ENCODE measurements at regions not wholly inside any gene's neighbourhood (a gene's known extent, or its start where the extent isn't known, plus 50 kb on each side); places are given as distances from the start of the nearest gene placed in this dataset.

DNA sequence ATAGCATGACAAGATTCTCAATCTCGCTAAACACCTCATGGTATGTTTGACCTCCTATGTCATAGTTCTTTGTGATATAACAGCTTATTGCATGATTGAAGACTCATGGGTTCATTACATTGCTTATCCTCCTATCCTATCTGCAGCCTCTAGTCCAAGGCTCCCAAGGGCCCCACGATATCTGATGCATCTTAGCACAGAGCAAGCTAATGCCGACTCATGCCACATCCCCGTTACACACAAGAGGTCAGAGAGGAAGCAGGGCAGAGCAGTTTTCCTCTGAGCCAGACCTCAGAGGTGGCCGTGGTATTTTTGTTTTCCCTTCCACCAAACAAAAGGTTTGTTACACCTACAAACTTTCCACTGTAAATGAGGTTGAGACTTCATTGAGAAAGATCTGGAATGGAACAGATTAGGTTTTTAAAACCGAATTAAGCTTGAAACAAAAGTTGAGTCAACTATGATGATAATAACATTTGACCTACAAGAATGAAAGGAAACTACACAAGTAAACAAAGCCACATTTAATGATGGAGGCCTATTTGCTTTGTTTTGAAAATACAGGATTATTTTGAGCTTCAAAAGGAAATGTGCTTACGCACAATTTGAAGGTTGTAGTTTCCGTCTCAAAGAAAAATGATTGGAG lies 133.9 kb upstream of the MYLIP start:
- DNase-seq (ENCODE audit: low read depth in 2 of 2) = no peak

DNA sequence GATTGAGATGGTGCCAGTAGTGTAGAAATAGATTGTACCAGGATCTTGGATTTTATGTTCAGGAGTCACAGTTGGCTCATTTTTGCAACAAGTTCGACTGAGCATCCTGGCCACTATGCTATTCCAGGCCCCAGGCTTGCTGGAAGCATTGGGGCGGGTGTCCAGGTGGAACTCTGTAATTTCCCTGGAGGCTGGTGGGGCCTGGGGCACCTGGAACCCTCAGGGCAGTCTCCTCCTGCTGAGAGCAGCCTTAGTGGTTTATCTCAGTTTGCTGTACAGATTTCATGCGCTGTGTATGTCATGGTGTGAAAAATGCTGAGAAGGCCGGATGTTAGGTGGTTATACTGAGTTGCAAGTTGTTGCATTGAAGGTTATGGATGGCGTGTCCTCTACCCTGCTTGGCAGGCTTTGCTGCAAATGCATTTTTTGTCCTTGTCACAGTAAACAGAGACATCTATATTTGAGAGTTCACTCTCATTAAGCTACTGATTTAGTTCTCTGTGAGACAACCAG lies 135.1 kb upstream of the MYLIP start:
- DNase-seq (ENCODE audit: low read depth in 2 of 2) = no peak

DNA sequence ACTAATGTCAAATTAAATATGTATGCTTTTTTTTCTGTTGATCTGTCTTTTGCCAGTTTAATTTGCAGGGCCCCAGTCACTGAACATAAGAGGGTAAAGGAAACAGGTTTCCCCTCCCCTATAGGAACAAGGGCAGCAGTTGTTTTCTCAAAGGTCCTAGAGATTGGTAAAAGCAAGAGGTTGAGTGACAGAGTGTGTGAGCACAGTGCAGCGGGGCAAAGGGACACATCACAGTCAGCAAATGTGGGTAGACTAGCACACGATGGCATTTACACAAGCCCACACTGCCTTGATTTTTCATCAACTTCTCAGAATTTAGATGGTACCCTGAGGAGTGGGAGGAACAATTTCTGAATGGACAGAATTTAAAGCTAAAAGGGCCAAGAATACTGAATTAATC lies 138.7 kb upstream of the MYLIP start:
- no peak for DNase-seq (ENCODE audit: low read depth in 2 of 2)

DNA sequence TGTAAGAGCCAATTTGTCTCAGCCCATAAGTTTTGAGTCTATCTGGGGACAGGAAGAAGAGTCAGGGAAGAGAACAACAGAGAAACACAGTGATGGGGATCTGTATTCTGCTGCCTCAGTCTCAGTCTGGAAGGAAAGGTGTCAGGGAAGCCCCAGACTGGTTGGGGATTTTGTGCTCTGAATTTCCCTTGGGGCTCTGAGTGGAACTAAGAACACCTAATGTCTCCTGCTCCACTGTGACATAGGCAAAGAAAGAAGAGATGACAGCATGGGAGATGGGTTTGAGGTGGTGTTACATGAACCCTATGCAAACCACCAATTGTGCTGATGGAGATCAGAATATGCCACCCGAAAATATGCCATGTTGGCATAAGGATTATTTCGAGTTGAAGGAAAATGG lies 139.5 kb upstream of the MYLIP start:
- DNase-seq (ENCODE audit: low read depth in 2 of 2) = no peak

DNA sequence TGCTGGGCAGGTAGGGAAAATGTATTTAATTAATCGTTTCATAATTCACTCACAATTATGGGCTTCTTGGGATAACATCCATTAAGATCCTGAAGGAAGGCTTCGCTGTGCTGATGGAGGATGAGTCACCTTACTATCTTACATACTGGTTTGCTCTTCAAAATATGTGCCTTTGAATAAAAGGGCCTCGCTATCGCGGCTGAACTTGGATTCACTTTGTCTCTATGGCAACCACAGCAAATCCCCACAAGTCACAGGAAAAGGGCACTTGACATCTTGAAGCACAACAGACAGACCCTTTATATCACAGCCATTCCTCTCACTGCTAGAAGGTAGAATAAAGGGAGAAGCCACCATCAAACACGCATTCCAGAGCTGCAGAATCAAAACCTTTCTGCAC lies 141.3 kb upstream of the MYLIP start:
- DNase-seq (ENCODE audit: low read depth in 2 of 2) = no peak

DNA sequence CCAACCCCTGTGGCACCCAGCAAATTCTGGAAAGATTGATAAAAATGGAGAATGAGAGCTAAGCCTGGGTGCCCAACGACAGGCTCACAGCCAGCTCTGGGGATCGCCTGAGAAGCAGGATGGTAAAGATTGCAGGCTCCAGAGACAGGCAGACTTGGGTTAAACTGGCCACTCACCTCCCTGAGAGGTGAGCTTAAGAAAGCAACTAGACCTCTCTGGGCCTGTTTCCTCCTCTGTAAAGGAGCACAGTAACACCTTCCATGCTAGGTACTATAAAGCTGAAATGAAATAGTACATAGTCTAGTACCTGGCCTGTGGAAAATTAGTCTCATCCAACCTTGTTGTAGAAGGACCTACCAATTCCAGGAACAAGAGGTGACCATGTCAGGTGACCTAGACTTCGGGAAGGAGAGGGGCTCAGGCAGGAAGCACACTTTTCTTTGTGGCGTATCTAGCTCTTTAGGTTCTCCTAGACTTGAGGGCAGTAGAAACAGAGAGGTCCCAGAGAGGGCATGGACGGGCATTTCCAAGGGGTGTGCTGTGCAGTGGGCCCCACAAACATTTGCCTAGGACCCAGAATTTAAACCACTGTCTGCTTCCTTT lies 142.8 kb upstream of the MYLIP start:
- DNase-seq (ENCODE audit: low read depth in 2 of 2) = no peak

DNA sequence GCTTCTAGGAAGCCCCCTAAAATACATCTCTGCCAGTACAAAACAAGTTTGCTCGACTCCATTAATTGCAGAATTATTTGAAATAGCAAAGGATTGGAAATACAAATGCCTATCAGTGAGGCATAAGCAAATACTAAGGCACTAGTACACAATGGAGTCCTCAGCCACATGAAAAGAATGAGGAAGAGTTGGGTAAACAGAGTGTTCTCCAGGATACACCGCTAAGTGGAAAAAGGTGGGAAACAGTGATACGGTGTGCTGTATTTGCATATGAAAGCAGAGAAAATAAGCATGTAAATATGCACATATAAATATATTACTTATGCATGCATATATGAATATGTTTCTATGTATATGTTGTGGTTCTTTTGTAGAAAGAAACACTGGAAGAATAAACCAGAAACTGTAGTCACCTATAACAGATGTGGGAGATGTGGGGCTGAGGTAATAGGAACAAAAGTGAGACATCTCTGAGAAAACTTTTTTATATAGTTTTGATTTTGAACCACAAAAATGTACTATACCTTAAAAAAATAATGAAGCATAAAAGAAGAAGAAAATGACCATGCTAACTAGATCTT lies 143.4 kb upstream of the MYLIP start:
- no peak for DNase-seq (ENCODE audit: low read depth in 2 of 2)

DNA sequence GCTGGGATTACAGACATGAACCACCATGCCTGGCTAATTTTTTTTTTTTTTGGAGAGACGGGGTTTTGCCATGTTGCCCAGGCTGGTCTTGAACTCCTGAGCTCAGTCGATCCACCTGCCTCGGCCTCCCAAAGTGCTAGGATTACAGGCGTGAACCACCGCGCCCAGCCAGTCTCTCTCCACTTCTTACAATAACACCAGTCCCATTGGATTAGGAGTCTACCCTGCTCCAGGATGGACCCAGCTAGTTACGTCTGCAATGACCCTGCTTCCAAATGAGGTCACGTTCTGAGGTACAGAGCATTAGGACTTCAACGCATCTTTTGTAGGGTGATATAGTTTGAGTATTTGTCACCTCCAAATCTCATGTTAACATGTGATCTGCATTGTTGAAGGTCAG lies 146.9 kb upstream of the MYLIP start:
- DNase-seq (ENCODE audit: low read depth in 2 of 2) = no peak

DNA sequence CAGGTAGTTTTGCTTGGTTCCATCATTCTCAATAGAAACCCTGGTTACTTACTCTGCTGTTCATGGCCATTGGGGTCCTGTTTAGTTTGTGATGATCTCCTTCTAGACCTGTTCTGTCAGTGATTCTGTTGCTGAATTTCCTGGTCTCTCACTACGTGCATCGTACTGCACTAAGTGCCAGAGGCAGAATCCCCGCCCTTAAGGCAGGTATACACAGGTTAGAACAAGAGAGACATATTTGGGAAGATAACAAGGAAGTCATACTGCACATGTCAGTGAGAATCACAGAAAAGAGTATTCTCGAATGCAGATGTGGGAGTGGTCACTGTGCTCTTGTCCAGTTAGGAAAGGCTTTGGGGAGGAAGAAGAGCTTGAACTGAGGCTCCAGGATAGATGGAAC lies 148.1 kb upstream of the MYLIP start:
- no peak for DNase-seq (ENCODE audit: low read depth in 2 of 2)

DNA sequence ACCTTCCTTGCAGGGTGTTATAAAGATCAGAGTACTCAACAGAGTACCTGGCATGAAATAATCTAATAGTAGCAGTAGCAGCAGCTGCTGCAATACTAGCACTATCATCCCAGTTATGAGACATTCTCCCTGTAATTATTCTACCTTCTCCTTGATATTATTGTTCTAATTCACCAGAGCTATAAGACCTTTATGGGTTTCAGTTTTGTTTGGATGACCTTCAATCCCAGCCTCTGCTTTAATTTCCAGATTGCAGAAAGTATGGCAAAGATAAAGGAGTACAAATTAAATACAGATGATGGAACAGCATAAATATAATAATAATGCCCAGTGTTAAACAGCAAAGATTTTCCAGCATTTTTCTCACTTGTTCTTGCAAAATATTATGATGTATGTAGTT lies 150.5 kb upstream of the MYLIP start:
- DNase-seq (ENCODE audit: low read depth in 2 of 2) = no peak

DNA sequence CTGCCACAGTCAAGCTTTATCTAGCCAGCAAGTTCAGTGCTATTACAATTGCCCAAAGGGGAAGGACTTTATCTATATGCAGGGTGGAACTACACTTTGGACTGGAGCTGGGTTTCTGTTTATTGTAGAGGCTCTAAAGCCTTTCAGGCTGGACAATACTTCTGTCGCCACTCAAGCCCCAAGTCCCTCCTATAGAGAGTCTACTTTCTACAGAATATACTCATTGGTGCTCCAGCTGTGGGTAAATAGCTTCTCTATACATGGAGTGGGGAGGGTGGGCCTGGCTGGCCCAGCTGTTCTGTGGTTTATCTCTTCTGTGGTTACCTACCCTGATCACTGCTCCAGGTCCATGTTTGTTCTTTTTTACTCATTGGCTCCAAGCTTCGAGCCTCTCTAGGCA lies 151.8 kb upstream of the MYLIP start:
- DNase-seq (ENCODE audit: low read depth in 2 of 2) = no peak

DNA sequence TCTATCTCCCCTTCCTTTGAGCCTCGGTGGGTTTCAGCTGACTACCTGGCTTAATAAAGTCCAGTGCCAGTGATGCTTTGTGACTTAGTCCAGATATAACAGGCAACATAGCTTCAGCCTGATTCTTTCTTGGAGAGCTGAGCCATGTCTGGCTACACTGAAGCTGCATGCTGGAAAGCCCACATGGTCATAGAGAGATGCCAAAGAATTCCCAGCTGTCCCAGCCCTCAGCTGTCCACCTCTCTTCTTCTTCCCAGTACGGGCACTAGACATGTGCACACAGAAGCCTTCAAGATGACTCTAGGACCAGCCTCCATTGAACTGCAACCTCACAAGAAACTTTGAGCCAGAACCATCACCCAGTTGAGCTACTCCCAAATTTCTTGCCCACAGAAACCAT lies 154.1 kb upstream of the MYLIP start:
- no peak for DNase-seq (ENCODE audit: low read depth in 2 of 2)

DNA sequence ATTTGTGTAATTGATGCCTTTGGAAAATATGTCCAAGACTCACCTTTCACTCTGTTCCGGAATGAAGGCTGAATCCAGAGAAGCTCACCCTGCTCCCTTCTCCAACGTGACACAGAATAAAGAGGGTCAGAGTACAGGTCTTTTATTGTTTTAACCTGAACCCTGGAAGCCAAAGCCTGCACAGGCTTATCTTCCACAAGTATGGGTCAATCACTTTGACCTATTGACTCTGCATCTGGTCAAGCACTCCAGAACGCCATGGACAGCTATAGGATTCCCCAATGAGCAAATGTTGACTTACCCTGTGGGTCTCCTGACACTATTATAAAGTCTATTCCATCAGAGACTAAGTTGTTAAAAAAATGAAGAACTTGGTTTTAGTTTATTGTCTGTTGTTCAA lies 158.4 kb upstream of the MYLIP start:
- DNase-seq (ENCODE audit: low read depth in 2 of 2) = no peak

DNA sequence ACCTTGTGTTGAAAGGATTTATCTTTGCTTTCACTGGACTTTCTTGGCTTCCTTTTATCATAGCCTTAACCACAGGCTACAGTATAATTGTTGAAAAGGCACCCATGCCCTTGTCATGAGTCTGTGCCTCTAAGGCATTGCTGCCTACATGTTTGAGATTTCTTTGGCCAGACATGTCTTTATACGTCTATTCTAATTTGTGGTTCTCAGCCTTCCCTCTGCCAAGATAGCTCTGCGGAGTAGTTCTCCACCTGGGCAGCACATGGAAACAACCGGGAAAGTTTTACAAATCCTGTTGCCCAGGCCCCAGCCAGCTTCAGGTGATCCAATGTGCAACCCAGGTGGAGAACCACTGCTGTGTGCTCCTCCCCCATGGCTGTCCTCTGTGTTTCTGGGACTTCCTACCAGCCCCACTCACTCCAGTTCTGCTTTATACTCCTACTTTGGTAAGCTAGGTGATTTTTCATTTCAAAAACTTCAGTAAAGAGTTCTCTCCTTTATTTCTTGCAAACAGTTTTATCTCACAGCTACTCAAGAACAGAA lies 159.6 kb upstream of the MYLIP start:
- DNase-seq (ENCODE audit: low read depth in 2 of 2) = no peak

DNA sequence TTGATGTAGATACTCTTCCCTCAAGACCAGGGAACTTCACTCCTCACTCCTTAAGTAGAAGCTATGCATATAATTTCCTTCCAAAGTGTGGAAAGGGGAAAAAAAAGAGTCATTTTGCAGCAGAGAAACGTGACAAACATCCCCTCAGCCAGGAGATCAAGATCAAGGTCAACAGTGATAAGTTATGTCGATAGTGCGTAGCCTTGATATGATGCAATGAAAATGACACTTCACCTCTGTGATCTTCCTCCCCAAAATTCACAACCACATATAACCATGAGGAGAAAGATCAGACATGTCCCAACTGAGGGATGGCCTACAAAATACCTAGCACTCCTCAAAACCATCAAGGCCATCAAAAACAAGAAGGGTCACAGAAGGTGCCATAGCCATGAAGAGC lies 160.4 kb upstream of the MYLIP start:
- DNase-seq (ENCODE audit: low read depth in 2 of 2) = no peak

DNA sequence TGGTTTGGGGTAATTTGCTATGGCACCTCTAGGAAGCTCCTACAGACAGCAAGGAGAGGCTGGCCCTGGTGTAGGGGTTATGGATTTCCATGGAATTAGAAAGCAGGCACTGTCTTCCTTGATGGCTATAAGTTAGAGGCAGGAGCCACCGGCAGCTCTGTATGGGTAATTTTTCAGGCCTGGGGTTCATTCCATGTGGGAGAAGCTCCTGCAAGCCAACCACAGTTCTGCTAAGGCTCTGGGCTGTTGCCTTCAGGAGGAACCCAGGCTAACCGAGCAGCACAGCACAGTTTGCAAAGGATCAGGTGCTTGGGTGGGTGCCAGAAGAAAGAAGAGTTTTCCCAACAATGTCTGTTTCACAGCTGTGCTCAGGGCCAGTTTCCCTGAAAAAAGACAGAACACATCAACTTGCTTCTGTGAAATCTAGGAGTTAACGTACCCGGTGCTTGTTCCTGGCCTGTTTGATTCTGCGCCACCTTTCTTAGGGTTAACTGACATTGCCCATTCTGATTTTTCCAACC lies 162.8 kb upstream of the MYLIP start:
- no peak for DNase-seq (ENCODE audit: low read depth in 2 of 2)

DNA sequence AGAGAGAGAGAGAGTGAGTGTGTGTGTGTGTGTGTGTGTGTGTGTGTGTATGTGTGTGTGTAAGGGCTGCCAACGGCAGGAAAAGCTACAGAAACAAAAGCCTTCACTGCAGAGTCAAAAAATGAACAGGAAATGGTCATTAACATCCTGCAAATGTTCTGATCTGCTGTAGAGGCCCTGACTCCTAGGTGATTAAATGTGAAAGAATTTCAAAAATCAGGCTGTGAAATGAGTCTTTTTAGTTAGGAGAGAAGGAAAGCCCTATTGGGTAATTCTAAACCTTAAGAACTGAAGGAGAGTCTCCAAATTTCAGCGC lies 166.5 kb upstream of the MYLIP start:
- no peak for DNase-seq (ENCODE audit: low read depth in 2 of 2)

DNA sequence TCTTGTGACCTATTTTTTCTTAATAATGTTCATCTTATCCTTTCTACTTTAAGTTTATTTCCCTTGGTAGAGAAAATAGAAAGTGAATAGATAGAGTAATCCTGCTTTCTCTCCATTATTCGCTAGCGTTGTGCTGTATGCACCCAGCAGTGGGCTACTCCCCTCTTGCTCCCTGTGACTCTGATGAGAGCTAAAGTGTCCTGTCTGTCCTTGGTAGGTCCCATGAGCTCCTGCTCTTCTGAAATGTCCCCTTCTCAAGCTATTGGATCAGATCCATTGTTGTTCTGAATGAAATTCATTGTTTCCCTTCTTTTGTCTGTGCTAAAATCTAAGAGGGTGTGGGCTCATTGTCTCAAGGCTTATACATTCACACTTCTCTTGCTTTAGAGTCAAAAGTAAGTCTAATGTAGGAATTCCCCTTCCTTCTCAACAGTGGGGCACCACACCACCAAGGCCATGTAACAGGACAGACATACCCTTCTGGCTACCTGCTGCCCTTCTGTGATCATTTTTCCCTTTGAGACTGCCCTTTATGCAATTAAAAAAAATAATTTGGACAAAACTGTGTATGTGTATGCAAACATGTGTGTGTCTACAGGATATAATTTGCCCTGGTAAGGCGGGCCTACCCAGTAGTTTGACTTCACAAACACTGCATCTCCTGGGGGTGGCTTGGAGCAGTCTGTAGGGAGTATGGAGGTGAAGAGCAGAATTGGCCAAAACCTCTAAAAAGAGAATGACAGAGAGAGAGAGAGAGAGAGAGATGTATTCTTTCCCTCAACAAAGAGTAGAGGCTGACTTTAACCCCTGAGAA lies 167.0 kb upstream of the MYLIP start:
- DNase-seq (ENCODE audit: low read depth in 2 of 2) = no peak

DNA sequence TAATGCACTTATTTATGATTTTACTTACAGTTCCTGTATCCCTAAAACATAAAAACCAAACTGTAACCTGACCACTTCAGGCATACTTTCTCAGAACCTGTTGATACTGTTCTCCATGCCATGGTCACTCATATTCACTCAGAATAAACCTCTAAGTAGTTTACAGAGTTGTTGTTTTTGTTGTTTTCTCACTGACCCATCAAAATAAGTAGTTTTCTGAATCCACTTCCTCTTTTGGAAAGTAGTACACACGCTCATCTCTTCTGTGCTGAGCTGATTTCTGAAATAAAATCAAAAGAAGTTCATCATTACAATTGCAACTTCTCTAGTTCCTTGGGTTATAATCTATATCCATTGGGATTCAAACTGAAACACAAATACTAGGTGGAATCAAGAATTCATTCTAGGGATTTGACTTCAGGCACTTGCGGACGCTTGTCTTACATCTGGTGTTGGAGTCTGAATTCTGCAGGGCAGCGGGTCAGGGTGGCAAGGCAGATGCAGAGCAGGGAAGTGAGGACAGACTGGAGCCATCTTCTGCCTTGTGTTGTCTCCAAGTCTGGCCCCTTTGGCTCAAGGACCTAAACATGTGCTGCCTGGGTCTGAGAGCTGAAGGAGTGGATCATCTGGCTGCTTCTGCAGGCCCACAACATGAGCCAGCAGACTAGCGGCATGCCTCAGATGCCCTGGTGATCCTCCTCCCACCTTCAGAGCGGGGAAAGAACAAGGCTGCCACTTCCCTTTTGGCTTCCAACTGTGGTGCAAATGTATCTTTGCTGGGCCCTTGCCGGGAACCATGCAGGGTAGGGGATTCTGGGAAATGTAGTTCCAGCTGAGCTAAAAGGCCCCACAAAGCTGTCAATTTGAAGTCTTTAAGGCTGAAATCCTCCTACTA lies 167.9 kb upstream of the MYLIP start:
- DNase-seq (ENCODE audit: low read depth in 2 of 2) = no peak

DNA sequence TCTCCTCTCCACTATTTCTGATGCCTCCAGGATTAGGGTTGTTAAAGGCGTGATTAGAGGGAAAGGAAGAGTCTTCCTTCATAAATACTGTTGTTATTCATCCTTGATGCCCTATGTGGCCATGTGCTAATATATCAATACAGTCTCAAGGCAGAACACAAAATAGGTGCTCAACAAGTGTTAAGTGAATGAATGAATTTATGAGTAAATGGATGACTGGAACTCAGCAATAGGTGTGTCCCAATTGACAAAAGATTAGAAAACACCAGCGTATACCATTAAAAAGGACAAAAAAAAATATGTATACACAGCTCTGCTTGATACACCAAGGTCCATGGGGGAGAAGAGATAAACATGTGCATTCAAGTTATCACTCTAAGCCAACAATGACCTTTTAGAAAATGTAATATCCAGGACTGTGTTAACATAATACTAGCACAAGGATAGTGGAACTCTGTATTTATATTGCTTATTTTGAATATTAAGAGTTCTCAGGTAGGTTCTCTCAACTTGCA lies 171.2 kb upstream of the MYLIP start:
- no peak for DNase-seq (ENCODE audit: low read depth in 2 of 2)

Data from stimulated activated CD4-positive, alpha-beta T cell treated with anti-CD3 and anti-CD28 coated beads, Interleukin-12 subunit alpha, Interleukin-12 subunit beta, amount 100 ng/mL, for 24 hours (primary cell).